ENCODE measurements at regions not wholly inside any gene's neighbourhood (a gene's known extent, or its start where the extent isn't known, plus 50 kb on each side); places are given as distances from the start of the nearest gene placed in this dataset.

DNA sequence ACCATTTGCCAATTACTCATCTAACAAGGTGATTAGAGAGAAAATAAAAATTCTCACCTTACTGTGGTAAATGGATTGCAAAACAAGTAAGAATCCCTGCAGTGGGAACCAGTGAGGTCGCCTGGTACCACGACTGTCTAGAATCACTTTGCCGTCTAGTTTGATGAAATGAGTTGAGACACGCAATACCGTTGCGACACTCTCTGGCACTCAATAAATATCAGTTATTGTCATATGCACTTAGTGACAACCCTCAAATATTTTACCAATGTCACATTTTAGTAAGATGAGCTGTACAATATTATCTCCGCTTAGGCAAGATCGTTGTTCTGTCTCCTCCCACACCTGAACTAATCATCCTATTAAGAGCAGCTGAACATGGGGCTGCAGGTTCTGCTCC is 114.4 kb upstream of the ADARB2 start:
- Histone ChIP-seq H3K4me1 (no peaks in the 10 kb centered on the region), H3K9me3 (peaks cover 0 to 16% (median 3%) of the 10 kb centered on the region in 11 donors), H3K27me3 (no peaks in the 10 kb centered on the region), H3K36me3 (no peaks in the 10 kb centered on the region), H3K4me3 (no peak overlapping the region), H3K27ac (no peak overlapping the region)
- intact Hi-C loops (cut with DNase I) = no loop called here
- no peak for ATAC-seq
- 91% methylated on average over 8 of the region's 8 CpGs for WGBS, 2 donors
- TF ChIP-seq, protein P1, sequence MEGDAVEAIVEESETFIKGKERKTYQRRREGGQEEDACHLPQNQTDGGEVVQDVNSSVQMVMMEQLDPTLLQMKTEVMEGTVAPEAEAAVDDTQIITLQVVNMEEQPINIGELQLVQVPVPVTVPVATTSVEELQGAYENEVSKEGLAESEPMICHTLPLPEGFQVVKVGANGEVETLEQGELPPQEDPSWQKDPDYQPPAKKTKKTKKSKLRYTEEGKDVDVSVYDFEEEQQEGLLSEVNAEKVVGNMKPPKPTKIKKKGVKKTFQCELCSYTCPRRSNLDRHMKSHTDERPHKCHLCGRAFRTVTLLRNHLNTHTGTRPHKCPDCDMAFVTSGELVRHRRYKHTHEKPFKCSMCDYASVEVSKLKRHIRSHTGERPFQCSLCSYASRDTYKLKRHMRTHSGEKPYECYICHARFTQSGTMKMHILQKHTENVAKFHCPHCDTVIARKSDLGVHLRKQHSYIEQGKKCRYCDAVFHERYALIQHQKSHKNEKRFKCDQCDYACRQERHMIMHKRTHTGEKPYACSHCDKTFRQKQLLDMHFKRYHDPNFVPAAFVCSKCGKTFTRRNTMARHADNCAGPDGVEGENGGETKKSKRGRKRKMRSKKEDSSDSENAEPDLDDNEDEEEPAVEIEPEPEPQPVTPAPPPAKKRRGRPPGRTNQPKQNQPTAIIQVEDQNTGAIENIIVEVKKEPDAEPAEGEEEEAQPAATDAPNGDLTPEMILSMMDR (IDR thresholded peaks at IDR 0.05) = no peak
- no peak for DNase-seq

DNA sequence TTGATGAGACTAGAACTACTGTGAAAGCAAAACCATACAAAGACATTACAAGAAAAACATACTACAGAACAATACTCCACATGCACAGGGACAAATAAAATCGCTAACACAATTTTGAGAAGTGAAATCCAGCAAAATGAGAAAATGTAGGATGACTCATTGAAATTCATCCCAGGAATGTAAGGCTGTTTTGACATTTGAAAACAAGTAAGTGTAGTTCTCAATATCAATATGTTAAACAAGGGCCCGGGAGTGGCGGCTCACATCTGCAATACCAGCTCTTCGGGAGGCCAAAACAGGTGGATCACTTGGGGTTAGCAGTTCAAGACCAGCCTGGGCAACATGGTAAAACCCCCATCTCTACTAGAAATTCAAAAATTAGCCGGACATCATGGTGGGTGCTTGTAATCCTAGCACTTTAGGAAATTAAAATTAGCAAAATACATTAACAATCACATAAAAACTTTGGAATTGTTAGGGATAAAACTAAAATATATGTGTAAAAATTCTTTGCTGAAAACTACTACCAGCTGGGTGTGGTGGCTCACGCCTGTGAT is 113.7 kb upstream of the ADARB2 start:
- no peaks in the 10 kb centered on the region for H3K36me3 ChIP-seq
- peaks cover 0 to 16% (median 3%) of the 10 kb centered on the region in 11 donors for H3K9me3 ChIP-seq
- WGBS, 2 donors = 76 to 89% methylated on average over 6 of the region's 6 CpGs
- no peaks in the 10 kb centered on the region for H3K4me1 ChIP-seq
- H3K27ac ChIP-seq = no peak overlapping the region
- DNase-seq = no peak
- H3K4me3 ChIP-seq = no peak overlapping the region
- intact Hi-C loops (cut with DNase I) = no loop called here
- no peak for ATAC-seq
- H3K27me3 ChIP-seq = no peaks in the 10 kb centered on the region
- TF ChIP-seq, protein P1 (IDR thresholded peaks at IDR 0.05) = no peak

DNA sequence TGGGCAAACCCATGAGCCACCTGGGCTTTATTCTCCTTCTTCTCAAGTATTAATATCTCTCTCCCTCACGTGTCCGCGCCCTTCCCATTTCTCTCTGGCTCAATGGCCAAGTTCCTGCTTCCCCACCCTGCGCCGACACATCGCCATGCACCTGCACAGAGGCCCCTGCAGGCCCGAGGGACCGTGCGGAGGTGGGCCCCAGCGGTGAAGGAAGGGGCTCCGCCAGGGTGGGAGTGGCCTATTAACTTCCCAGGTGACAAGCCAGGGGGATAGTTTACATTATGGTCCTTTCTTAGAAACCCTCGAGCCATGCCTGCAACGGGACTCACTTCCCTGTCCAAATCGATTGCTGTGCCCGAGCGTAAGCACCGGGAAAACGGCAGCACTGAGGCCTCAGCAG is 110.0 kb upstream of the ADARB2 start:
- H3K27ac ChIP-seq = no peak overlapping the region
- ATAC-seq = no peak
- DNase-seq = no peak
- no peak overlapping the region for H3K4me3 ChIP-seq
- TF ChIP-seq, protein P1 (IDR thresholded peaks at IDR 0.05) = no peak
- H3K4me1 ChIP-seq = no peaks in the 10 kb centered on the region
- intact Hi-C loops (cut with DNase I) = no loop called here
- no peaks in the 10 kb centered on the region for H3K27me3 ChIP-seq
- 86 to 87% methylated on average over 18 of the region's 18 CpGs for WGBS, 2 donors
- H3K36me3 ChIP-seq = no peaks in the 10 kb centered on the region
- H3K9me3 ChIP-seq = peaks cover 0 to 16% (median 3%) of the 10 kb centered on the region in 11 donors

DNA sequence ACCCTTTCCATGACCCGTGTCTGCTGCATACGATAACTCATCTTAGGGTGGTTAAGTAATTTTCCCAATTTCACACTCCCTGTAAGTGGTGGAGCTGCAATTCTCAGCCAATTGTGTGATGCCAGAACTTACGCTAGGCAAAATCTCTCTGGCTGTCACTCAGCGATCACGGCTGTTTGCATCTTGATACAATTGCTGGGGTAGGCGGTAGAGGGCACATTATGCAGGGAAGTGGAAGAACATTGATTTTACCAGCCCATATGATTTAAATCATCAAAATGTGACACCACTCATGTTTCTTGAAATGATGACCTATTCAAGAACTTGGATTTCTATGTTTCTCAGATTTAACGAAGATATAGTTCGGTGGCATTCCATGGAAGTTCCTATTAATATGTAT is 108.7 kb upstream of the ADARB2 start:
- TF ChIP-seq, protein P1 (IDR thresholded peaks at IDR 0.05) = no peak
- Histone ChIP-seq H3K9me3 (peaks cover 0 to 16% (median 3%) of the 10 kb centered on the region in 11 donors), H3K27me3 (no peaks in the 10 kb centered on the region), H3K36me3 (no peaks in the 10 kb centered on the region), H3K27ac (no peak overlapping the region), H3K4me3 (no peak overlapping the region), H3K4me1 (no peaks in the 10 kb centered on the region)
- ATAC-seq (no peak), DNase-seq (no peak)
- WGBS, 2 donors = 88 to 93% methylated on average over 8 of the region's 8 CpGs
- intact Hi-C loops (cut with DNase I) = no loop called here
